K562 (cell line): ENCODE measurements at regions not wholly inside any gene's neighbourhood (a gene's known extent, or its start where the extent isn't known, plus 50 kb on each side); places are given as distances from the start of the nearest gene placed in this dataset.

Source experiments
- E2F6 ChIP-seq, 2 experiments: IDR thresholded peaks; 2 replicates each; pipeline ENCODE4 v1.6.1; 2011; ENCODE audit warnings: borderline replicate concordance in 1 of 2, control low read depth in 1 of 2, low read depth in 1 of 2, low read length in 1 of 2, mild to moderate bottlenecking in 1 of 2, mixed read lengths in 1 of 2, moderate library complexity in 1 of 2; ENCODE audit not compliant: insufficient read depth in 1 of 2, insufficient read length in 1 of 2, poor library complexity in 1 of 2, severe bottlenecking in 1 of 2; ENCODE audit errors: extremely low read depth in 1 of 2
- EP300 ChIP-seq: IDR thresholded peaks from 2 replicates; pipeline ENCODE4 v1.6.1; 2012; ENCODE audit warnings: low read length, improper control_type of control experiment
- MEF2A ChIP-seq: IDR thresholded peaks from 2 replicates; pipeline ENCODE4 v1.6.1; 2011; ENCODE audit warnings: low read depth, mild to moderate bottlenecking, low read length, moderate library complexity; ENCODE audit not compliant: control insufficient read depth
- SMC3 ChIP-seq: conservative IDR thresholded peaks from 2 replicates; pipeline ENCODE4 v1.6.1; 2011; ENCODE audit warnings: low read depth, low read length, improper control_type of control experiment; ENCODE audit not compliant: insufficient read depth
- SP2 ChIP-seq: IDR thresholded peaks from 2 replicates; pipeline ENCODE4 v1.6.1; 2011; ENCODE audit warnings: mild to moderate bottlenecking, low read depth, low read length, moderate library complexity; ENCODE audit not compliant: poor library complexity, severe bottlenecking; ENCODE audit errors: extremely low read depth
- SREBF2 ChIP-seq: sonication (generic); formaldehyde crosslinking; IDR thresholded peaks from 2 replicates; pipeline ENCODE4 v1.4.0; 2020; ENCODE audit warnings: mild to moderate bottlenecking, missing genetic modification reagents
- TCF3 ChIP-seq: sonication (generic); formaldehyde crosslinking; IDR thresholded peaks from 2 replicates; pipeline ENCODE4 v1.4.0; 2020; ENCODE audit warnings: mild to moderate bottlenecking, missing genetic modification reagents
- ZNF707 ChIP-seq: fragments of 250-450 bp; sonication (Bioruptor Pico); conservative IDR thresholded peaks from 2 replicates; pipeline ENCODE4 v1.8.0; 2022; ENCODE audit warnings: inconsistent platforms, mild to moderate bottlenecking, moderate library complexity
- TF ChIP-seq, protein P1 (sequence below): fragments of 450-650 bp; IDR thresholded peaks from 2 replicates; pipeline ENCODE4 v1.6.1; 2018; ENCODE audit not compliant: partially characterized antibody
- TF ChIP-seq, protein P2 (sequence below): sonication (generic); formaldehyde crosslinking; IDR thresholded peaks from 2 replicates; pipeline ENCODE4 v1.8.1; 2022; ENCODE audit warnings: missing genetic modification reagents

DNA sequence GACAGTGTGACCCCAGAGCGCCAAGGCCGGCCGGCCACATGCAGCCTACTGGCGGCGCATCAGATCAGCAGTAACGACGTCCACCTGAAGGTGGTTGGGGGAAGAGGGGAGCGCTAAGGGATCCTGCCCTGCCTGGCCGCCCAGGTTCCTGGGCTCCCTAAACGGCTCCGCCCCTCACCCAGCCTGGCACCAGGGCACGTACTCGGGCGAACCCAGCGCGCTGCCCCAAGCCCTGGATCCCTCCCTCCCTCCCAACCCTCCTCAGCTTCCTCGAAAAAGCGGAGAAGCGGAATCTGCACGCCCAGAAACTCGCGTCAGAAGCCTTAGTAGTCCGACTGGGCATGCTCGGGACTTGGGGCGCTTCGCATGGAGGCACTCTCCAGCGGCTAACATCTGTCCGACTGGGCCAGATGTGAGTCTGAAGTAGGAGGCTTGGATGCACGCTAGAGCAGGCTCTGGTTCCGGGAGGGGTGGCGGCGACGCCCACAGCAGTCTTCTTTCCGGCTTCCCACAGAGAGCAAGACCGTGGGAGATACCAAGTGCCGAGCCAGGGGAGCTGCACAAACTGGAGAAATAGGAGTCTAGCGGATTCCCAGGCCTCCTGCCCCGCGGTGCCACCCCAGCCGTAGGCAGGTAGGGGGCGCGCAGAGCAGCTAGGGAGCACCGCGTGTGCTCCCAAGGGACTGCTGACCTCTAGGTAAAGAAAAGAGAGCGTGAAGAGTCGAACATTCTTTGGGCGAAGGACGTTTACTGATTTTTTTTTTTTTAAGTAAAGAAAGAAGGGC is 114.3 kb upstream of the TEX13C start (continued):
- TF ChIP-seq, protein P1, sequence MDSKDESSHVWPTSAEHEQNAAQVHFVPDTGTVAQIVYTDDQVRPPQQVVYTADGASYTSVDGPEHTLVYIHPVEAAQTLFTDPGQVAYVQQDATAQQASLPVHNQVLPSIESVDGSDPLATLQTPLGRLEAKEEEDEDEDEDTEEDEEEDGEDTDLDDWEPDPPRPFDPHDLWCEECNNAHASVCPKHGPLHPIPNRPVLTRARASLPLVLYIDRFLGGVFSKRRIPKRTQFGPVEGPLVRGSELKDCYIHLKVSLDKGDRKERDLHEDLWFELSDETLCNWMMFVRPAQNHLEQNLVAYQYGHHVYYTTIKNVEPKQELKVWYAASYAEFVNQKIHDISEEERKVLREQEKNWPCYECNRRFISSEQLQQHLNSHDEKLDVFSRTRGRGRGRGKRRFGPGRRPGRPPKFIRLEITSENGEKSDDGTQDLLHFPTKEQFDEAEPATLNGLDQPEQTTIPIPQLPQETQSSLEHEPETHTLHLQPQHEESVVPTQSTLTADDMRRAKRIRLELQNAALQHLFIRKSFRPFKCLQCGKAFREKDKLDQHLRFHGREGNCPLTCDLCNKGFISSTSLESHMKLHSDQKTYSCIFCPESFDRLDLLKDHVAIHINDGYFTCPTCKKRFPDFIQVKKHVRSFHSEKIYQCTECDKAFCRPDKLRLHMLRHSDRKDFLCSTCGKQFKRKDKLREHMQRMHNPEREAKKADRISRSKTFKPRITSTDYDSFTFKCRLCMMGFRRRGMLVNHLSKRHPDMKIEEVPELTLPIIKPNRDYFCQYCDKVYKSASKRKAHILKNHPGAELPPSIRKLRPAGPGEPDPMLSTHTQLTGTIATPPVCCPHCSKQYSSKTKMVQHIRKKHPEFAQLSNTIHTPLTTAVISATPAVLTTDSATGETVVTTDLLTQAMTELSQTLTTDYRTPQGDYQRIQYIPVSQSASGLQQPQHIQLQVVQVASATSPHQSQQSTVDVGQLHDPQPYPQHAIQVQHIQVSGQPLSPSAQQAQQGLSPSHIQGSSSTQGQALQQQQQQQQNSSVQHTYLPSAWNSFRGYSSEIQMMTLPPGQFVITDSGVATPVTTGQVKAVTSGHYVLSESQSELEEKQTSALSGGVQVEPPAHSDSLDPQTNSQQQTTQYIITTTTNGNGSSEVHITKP, result peak; percentile 66
- no peak for TF ChIP-seq SP2
- no peak for TF ChIP-seq SREBF2 (CRISPR knock-in tag)
- peak; percentile 62 to 73 for TF ChIP-seq E2F6 (IDR thresholded peaks at IDR 0.05; ENCODE audit: borderline replicate concordance in 1 of 2, extremely low read depth in 1 of 2, insufficient read depth in 1 of 2, insufficient read length in 1 of 2, low read depth in 1 of 2, low read length in 1 of 2, poor library complexity in 1 of 2, severe bottlenecking in 1 of 2)
- TF ChIP-seq EP300, result no peak
- TF ChIP-seq, protein P2, sequence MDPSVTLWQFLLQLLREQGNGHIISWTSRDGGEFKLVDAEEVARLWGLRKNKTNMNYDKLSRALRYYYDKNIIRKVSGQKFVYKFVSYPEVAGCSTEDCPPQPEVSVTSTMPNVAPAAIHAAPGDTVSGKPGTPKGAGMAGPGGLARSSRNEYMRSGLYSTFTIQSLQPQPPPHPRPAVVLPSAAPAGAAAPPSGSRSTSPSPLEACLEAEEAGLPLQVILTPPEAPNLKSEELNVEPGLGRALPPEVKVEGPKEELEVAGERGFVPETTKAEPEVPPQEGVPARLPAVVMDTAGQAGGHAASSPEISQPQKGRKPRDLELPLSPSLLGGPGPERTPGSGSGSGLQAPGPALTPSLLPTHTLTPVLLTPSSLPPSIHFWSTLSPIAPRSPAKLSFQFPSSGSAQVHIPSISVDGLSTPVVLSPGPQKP (CRISPR knock-in tag), result no peak
- no peak for TF ChIP-seq ZNF707 (CRISPR knock-in tag)
- no peak for TF ChIP-seq TCF3 (CRISPR knock-in tag)
- no peak for TF ChIP-seq SMC3
- no peak for TF ChIP-seq MEF2A
